GF-D8 (cell line): ENCODE measurements at regions not wholly inside any gene's neighbourhood (a gene's known extent, or its start where the extent isn't known, plus 50 kb on each side); places are given as distances from the start of the nearest gene placed in this dataset.
"Not testable (repeated sequence)": the region's sequence is repeated elsewhere in the genome, so short reads cannot be mapped to it uniquely, and the experiment has no call there.

Source experiments
- DNase-seq: peaks from one replicate; lab custom pipeline; 2025; lab: John Stamatoyannopoulos, UW

DNA sequence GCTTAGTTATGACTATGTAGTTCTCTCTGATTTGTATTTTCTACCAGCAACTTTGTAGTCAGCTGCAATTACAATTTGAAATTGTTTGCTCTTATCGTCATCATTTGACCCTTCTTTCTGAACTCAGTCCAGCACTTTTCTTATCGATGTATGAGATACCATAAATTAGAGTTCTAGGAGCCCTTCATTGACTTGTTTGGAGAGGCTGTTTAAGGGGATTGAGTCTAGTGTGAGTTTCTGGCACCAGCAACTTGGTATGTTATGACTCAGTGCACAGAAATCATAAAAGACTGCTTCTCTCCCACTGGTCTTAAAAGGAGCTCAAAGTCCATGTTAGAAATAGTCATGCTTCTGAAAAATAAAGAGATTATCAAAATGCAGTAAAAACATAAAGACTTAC, 190.3 kb downstream of the TENT5A start:
- DNase-seq = no peak

DNA sequence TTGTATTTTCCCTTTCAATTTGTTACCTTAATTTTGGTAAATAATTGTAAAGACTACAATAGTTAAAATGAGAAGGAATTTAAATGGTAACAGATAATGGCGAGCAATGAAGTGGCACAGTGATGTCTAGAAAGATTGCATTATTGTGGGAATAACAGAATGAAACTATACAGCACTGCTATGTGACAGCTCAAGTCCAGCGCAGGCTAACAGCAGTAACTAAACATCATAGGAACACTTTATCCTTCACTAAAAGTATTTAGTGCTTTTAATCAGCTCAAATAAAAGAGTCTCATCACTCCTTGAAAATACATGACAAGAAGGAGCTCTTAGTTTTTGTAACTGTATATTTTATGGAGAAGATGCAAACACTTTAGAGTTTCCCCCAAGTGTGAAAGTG, 190.8 kb downstream of the TENT5A start:
- no peak for DNase-seq

DNA sequence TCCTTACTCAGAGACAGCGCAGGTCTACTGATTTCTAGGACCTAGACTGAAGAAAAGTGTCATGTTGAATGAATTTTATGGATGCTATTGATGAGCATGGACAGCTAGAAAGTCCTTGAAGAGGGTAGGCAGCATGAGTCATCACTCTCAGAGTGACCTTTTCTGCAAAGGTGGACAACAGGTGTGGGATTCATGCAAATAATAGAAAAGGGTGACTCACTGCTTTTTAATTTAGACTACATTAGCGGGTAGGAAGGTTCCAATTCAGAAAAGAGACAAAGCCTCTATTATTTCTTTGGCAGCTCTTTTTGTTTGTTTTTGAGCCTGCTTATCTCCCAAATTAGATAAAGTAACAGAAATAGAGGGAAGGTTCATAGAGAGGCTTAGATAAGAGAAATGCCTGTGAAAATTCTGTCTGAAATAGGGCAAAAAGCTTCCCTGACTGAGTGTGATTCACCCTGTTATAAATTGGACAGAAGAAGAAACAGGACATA, 191.4 kb downstream of the TENT5A start:
- DNase-seq = no peak

DNA sequence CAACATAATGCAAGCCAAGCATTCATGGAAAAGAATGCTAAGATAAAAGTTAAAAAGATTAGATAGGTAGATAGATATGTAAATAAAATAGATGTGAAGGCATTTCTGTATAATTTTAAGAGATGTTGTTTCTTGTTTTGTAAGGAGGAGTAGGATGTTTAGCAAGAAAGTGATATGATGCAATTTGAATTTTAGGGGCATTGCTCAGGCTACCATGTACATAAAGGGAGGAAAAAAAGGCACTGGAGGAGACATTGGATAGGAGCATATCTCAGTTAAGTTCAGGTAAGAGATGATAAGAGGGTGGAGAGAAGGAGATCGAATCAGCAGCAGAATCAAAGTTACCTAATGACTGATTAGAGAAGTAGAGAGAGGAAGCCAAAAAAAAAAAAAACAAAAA, 194.7 kb downstream of the TENT5A start:
- DNase-seq = no peak

DNA sequence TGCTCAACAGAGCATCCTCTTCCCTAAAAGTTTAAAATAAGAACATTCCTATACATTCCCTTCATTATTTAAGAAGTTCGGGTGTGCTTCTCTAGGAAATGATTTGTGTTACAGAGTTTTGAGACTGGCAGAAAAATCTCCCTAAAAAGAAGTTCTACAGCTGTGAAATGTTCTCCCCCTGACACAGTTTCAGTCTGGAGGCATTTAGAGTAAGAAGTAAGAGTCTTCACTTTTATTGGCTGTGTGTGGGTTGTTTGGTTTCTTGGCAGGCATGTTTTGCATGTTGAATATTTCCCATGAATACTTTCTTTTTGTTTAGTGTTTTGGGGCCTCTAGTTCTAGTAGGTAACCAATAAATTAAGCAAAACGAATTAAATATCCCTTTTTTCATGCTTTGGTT, 195.9 kb downstream of the TENT5A start:
- no peak for DNase-seq

DNA sequence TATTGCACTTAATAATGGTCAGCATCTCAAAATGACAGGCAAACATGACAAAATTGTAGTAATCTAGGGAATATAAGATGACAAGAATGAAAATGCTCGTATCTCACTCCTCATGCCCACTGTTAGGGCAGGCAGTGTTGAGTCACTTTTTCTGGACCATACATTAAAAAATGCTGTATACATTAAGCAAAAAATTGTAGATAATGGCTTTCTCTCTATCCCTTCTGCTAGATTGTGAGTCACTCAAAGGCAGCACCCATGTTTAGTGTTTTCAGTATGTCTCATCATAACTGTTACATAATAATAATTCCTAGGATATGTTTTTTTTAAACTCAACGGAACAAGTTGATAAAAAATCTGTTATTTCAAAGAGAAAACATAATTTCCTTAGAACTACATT, 199.3 kb downstream of the TENT5A start:
- DNase-seq = no peak

DNA sequence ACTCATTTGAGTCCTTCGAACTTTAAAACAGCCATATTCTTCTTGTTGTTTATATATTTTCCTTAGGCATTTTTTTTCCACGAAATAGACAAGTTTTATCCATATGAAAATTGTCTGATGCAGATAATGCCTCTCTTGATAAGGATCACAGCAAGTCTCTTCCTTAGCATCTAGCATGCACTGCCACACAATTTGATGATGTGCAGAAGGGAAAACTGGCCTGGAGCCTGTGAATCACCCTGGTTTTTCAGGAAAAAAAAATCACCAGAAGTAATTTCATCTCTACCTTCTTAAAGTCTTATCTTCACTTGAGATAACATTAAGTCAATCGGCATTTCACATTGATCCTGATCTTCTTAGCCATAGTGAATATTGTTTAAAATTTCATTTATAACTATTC, 199.8 kb downstream of the TENT5A start:
- no peak for DNase-seq

DNA sequence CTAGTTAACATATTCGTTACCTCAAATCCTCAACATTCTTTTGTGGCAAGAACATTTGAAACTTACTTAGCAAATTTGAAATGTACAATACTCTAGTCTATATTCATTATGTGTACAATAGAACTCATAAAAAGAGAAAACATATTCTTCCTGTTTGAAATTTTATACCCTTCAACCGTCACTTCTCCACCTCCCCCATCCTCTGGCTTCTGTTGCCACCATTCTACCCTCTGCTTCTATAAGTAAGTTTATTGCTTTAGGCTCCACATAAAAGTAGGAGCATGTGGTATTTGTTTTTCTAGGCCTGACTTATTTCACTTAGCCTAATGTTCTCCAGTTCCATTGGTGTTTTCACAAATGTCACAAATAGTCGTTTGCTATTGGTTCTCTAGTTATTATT, 205.3 kb downstream of the TENT5A start:
- no peak for DNase-seq

DNA sequence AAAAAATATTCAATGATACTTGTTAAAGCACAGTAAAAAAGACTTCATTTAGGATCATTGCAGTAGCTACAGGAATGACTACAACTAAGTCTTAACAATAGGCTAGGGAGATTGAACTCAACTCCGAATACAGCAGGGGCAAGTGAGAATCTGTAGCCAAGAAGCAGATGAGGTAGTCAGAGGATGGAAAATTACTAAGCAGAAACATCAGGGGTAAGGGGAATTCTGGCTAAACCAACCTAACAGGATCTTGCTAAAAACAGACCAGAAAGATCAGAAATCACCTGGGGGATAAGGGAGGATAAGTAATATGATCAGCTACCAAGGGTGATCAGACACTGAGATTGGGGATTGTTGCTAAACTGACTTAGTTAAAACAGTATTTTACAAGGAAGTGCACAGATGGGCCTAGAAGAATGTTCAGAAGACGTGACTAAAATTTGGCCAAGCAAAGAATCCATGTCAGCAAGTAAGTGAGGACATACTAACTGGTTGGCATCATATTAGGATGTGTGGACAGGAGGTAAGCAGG, 217.5 kb downstream of the TENT5A start:
- DNase-seq = no peak

DNA sequence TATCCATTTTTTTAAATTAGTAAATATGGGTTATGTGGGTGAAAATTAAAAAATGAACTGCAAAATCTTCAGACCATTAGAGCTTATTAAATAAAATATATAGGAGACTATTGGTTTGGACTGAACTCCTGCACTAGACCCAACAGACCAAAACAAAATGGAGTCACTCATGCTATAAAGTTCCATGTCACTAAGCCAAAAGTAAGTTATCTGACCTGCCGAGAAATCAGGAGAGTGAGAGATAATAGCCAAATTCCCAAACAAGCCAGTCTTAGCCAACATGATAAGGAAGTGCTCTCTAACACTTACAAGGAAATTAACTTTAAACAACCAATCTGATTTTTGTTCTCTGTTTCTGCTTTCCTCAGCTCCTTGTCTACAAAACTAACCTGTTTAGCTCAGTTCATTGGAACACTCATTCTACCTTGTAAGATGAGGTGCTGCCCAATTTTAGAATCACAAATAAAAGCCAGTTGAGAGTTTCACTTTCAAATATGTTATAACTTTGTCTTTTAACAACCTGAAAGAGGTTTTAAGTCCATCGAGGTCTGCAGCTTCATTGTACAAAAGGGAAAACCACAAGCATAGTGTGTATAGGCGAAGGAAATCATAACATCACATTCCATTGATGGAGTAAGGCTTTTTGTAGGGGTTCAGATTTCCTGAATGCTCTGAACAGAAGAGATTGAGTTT, 220.5 kb downstream of the TENT5A start:
- DNase-seq = no peak

DNA sequence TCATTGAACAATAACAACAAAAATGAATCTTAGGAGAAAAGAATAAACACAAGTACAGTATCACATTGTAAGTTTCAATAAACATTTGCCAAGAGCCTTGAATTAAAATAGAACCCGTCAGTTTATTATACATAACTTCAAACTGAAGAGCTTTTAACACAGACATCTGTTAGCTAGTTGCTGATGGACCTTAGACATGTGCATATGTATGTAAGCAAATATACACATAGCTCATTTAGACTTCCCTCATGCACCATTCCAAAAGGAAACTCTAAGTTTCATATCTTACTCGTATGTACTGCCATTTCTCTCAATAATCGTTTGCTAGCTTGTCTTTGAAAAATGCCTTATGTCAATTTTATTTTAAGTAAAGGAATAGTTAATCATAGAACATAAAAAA, 235.0 kb downstream of the TENT5A start:
- no peak for DNase-seq

DNA sequence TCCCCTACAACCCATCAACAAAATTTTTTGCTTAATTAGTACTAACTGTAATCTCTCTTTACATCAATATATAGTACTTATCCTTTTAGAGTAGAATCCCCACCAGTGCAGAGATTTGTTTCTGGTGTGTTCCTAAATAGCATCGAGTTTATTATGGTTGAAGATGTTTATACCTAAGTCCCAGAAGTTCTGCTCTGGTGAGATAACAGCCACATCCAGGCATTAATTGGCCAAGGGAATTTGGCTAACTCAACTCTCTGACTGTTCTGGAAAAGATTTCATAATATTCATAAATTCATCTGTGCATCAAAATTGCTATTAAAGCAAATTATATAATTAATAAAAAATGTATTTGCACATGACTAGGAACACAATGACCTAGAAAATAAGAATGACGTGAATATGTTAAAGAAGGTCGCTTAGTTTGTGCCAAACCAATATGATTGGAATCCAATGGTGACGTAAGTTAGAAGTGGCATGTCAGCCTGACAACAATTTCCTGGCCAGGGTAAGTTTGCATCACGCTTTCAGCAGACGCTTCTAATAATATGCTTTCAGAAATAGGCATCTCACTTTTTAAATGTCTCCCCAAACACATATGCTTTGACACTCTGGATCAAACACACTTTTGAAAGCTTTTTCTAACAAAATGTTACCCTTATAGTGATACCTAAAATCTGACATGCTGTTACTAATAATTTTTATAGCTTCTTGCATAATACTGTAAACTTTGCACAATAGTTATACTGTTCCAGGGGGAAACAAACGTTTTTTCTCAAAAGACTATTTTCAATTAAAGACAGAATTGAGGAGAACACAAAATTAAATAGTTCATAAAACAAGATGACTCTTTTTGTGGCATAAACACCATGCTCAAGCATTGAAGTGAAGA, 236.7 kb downstream of the TENT5A start:
- no peak for DNase-seq

DNA sequence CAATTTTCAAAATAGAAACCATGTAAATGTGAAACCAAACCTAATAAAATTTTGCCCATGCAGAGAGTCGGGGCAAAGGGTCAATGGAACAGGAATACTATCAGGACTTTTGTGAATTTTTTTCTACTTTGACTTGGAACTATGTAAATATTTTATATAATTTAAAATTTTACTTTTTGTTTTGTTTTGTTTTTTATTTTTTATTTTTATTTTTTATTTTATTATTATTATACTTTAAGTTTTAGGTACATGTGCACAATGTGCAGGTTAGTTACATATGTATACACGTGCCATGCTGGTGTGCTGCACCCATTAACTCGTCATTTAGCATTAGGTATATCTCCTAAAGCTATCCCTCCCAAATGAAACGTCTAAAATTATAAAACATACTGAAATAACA, 238.3 kb downstream of the TENT5A start:
- DNase-seq = not testable (repeated sequence)

DNA sequence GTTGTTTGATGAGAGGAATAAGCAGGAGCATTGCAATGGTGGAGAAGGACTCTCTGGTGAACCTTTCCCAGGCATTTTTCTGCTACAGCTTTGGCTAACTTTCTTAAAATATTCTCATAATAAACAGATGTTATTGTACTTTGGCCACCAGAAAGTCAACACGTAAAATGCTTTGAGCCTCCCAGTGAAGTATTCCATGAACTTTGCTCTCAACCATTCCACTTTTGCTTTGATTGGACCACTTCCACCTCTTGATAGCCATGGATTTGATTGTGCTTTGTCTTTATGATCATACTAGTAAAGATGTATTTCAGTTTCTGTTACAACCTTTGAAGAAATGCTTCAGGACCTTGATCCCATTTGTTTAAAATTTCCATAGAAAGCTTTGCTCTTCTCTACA, 241.1 kb downstream of the TENT5A start:
- no peak for DNase-seq

DNA sequence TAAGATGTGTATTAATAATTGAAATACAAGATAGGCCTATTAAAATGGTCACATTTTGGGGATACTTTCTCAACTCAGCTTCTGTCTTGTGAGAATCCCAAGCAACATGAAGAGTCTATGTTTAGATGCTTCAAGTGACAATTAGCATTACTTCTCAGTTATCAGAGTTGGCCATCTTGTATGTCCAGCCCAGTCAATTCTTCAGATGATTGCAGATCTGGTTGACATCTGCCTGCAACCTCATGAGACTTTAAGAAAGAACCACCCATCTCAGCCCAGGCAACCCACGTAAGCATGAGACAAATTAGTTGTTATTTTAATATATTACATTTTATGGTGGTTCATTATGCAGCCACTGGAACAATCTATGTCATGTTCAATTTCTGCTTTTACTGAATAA, 256.5 kb downstream of the TENT5A start:
- no peak for DNase-seq

DNA sequence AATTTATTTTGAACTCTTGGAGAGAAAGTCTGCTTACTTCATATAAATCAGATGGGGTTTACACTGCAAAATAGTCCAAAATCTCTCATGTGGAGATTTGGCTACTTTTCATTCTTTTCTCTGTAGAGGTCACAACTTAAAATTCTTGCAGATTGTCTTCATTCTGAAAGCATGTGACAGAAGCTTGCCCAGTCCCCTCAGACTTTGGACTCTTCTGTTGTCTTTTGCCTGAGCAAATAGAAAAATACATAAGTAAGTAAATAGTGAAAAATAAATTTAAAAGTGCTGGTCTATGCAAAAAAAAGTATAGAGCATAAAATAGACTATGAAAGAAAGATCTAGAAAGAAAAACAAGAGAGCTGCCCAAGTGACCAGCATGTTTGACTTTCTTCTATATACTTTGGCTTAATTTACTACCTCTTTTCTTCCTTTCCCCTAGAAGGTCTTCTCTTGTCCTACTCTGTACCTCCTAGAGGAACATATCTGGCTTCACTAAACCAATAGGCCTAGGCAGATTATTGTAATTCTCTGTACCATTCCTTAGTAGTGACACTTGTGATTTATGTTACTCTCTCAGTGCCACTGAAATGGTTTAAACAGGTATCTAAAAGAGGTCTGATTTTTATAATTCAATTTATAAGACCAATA, 260.9 kb downstream of the TENT5A start:
- no peak for DNase-seq

DNA sequence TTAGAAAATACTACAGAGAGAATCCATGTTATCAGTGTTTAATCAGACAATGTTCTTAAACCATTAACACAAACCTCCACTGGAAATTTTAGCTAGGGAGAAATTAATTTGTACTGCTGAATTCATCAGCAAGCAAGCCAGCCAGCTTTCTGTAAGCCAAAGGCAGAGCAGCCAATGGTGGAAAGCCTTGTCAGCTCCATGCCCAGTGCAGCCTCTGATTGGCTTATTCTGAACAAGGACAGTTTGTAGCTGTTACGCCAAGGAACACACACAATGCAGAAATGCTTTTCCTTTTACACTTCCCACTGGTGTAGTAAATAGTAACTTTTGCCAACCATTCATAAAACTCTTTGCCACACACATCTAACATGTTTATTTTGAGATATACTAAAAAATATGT, 265.0 kb downstream of the TENT5A start:
- DNase-seq = no peak

DNA sequence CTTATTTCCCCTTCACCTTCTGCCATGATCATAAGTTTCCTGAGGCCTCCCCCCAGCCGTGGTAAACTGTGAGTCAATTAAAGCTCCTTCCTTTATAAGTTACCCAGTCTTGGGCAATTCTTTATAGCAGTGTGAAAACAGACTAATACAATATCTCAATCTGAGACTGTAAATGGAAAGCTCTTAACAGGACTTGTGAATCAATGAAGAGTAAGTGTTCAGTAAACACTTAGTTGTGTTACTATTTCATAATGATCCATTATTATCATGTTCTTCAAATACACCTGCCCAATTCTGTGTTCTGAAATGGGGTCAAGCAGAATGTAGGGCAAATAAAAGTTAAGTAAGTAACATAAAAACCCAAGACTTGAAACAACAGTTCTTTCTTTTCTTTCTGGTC, 266.2 kb downstream of the TENT5A start:
- no peak for DNase-seq

DNA sequence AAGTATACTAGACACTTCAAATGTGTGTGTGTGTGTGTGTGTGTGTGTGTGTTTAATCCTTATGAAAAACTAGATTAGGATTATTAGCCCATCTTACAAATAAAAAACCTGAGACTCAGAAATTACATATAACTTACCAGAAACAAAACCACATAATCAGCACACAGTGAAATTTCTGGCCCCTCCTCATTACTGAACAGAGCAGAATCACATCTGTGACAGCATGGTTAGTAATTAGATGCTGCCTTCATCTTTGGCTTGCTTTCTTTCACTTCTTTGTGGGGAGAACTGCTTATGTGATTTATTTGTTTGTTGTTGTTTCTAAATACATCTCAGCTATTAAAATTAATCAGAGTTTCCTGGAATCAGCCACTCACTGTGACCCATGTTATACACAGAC, 267.1 kb downstream of the TENT5A start:
- DNase-seq = no peak

DNA sequence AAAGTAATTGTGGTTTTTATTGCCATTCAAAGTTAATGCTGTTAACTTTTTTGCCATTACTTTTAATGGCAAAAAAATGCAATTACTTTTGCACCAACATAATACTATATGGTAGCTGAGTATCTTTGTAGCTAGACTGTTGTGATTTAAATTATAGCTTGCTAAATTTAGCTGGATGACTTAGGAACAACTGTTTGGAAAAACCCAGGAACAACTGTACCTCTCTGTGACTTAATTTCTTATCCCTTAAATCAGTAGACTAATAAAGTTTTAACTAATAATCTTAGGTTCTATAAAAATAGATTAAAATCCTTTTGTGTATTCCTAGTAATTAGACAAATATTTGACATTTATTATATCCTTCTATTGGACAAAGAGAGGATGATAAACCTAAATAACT, 268.2 kb downstream of the TENT5A start:
- DNase-seq = no peak

DNA sequence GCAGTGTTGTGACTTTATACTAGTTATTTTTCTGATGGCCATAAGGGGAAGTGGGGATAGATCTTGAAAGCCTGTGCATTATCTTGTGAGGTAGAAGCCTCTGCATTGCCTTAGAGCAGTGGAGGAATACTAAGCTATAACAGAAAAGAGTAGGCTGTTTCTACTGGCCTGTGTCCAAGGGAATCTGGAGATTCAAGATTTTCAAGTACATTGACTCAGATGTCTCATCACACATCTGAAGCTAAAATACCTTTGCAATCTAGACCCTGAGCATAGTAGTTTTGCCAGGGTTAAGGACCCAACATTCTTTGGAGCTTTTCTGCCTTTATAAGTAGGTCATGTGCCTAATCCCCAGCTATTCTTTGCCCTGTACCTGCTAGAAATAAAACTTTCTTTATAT, 272.3 kb downstream of the TENT5A start:
- no peak for DNase-seq

DNA sequence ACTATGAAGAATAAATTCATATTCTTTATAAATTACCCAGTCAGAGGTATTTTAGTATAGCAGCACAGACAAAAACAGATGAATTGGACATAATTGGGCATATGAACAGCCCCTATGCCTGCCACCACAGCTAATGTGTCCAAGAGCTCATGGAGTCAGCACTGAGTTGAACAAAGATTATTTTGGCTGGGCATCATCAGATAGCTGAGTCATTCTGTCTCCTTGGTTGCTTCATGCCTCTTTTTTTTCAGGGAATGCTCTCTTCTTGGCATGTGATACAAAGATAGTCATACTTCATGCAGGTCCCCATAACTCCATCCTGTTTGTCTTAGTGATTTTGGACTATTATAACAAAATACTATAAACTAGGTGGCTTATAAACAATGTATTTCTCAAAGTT, 275.6 kb downstream of the TENT5A start:
- DNase-seq = no peak

DNA sequence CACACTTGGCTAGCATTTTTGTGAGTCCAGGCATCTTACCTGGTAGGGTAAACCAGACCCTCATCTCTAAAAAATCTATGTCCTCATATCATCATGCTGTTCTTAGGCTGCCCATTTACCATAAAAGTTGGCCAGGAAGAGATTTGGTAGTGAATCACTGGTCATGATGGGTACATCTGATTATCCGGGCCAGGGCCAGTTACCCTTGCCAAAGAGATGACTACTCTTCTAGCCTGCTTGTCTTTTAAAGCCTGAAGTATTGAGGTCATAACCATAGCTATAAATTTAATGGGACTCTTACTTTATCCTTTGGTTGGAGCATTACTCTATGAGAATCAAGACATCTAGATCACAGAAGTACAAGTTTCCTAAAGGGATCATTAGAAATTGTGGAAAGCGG, 276.8 kb downstream of the TENT5A start:
- no peak for DNase-seq
